ELF-1 (cell line): ENCODE measurements at regions not wholly inside any gene's neighbourhood (a gene's known extent, or its start where the extent isn't known, plus 50 kb on each side); places are given as distances from the start of the nearest gene placed in this dataset.
A peak's percentile ranks its signal among the peaks of the same experiment; 100 is the strongest.

ENCODE experiments used
- DNase-seq: peaks from one replicate; pipeline ENCODE4 v3.0.0-alpha.2; 2016; ENCODE audit warnings: low read depth, low spot score

- peak; percentile 75 for DNase-seq
These were observed 1860.7 kb upstream of the WWC1 start for GRCh38 chr5:166430491-166431319.

GRCh38 chr5:166431456-166431855 is 1860.0 kb upstream of the WWC1 start:
- DNase-seq, result peak; percentile 9

DNA sequence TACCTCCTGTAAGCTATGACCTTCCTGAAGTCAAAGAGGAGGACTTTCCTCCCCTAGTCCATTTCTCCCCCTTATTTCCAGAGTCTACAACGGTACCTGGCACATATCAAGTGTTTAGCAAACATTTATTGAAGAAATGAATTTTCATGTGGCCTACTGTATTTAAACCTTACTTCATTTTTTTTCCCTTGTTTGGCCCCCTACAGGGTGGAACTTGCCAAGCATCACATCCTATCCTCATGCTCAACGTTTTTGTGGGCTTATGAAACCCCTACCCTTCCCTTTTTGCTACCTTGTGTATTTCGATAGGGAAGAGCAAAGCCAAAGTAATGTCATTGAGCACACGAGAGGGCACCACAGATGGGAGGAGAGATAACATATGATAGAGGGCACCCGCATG is 1857.8 kb upstream of the WWC1 start:
- no peak for DNase-seq

DNA sequence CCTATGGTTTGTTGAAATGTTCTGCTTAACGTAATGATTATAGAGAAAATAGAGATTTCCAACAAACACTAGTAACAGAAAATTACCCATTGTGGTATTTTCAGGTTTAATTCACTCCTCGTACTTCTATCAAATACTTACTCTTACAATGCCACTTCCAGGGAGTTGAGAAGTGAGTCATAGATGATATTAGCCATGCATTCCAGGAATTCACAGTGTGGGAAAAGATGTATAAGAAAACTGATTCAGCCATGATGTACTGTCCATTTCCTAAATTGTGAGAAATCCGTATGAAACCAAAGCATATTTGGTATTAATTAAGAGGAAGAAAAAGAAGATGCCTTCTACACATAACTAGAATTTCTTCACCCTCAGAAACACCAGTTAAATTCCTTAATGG is 1854.6 kb upstream of the WWC1 start:
- DNase-seq, result no peak

DNA sequence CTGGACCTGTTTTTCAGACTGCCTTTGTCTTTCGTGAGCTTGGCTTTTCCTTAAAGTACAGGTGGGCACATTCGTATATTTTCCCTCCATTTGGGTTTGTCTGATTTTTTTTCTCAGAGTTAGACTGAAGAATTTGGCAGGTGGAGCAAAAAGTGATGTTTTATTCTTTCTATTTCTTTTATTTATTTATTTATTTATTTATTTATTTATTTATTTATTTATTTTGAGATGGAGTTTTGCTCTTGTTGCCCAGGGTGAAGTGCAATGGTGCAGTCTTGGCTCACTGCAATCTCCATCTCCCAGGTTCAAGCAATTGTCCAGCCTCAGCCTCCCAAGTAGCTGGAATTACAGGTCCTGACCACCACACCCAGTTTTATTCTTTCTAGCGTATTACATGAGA is 1805.1 kb upstream of the WWC1 start:
- no peak for DNase-seq

- DNase-seq, result peak; percentile 55
These were observed 1802.9 kb upstream of the WWC1 start for GRCh38 chr5:166488560-166488959.

- no peak for DNase-seq
These were observed 1798.4 kb upstream of the WWC1 start for GRCh38 chr5:166493040-166493439.

DNA sequence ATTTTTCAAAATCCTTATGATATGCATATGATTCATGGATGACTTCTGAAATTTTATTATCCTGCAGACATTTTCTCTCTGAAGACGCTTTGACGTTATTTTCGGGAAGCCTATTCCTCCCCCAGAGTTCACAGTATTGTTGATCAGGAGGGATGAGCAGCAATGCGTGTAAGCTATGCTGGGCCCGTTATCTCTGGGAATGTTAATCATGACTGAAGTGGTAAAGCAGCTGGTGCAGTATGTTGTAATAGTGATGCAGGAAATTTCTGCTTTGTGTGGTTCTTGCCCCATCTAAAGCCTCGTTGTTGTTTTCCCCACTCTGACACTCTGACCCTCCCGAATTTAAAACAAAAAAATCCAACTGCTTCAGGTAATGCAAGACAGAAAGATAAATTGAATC is 1797.8 kb upstream of the WWC1 start:
- DNase-seq, result peak; percentile 16

- DNase-seq, result peak; percentile 11
These were observed 1793.8 kb upstream of the WWC1 start for GRCh38 chr5:166497496-166498104.

DNA sequence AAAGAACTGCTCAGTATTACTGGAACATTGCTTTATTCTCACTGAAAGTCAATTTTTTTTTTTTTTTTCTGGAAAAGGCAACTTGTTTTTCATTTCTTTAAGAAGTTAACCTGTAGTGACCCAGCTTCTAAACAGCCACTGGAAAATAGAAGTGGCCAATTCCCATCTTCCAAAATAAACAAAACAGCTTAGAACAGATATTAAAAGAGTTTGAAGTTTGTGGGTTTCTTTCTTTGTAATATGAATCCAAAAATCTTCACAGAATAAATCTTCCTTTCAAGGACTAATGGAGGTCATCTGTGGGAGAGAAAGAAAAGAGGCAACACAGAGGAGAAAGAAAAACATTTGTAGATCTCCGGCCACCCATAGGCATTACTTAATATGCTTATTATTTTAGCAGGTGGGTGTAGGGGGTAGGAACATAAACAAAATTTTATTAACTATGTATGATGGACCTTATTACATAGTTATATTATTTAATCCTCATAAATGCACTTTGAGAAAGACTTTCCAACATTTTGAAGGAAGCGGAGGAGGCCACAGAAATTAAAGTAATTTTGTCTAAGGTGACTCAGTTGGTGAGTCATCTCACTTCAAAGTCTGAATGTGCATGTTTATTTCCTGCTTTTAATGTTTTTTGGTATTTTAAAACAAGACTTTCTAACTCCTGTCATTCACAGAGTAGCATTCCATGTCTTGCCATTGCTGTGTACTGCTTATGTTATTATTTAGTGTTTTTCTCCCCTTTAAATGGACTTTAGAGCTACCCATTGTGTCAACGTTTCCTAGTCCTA is 1791.8 kb upstream of the WWC1 start:
- no peak for DNase-seq

- no peak for DNase-seq
These were observed 1787.9 kb upstream of the WWC1 start for GRCh38 chr5:166503506-166503905.

DNA sequence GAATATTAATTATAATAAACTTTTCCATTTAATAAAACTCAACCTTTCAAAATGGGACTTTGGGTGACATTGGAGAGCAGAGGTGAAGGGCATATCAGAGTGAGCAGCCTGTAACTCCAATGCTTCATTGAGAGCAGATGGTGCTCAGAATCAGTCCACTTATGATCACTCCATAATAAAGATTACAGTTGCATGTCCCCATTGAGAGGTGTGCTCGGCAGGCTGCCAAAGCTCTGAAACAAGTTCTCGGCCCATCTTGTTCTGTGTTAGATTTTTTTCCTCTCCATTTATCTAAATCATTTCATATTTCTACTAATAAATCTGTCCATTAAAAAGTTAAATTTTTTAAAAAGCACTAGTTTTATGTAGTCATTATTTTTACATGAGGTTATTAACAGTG is 1786.4 kb upstream of the WWC1 start:
- DNase-seq, result no peak

DNA sequence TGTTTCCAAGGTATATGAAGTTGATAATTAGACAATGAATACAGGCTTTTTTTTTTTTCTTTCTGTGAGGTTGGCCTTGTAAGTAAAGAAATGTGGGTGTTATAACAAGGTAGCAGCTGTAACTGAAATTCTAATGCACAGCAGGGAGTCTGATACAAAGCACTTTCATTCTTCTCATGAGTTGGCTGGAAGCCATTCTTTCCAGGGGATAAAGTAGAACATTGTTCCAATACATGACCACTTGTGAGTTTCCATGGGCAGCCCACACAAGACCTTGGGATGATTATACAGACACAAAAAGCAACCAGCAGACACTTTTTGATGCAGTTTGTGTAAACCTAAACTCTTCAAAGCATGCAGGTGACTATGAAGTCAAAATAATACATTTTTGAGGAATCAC is 1785.9 kb upstream of the WWC1 start:
- DNase-seq, result no peak

DNA sequence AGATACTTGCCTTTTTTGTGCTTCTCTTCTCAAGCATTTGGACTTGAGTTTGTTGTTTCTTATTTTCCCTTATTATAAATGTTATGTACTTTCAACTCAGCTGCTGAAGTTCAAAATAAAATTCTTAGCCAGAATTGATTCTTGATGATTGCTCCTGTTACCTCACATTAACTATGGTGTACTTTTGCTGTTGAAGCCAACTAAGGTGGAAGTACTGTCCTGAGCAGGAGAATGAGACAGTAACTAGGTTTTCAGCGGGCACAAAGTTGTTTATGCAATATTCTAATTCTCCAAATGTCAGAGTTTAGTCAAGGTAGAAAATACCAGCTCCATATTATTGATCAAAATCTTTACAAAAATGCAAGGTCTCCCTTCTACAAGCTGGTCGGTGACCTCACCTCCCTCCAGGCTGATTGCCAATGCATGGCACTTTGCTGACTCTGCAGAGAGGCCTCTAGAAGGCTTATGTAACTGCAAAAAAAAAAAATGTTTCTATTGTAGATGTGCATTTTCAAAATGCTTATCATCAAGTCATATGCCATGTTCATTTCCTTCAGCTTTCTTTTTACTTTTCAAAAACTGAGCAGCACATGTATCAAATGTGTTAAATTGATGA is 1783.5 kb upstream of the WWC1 start:
- no peak for DNase-seq

DNA sequence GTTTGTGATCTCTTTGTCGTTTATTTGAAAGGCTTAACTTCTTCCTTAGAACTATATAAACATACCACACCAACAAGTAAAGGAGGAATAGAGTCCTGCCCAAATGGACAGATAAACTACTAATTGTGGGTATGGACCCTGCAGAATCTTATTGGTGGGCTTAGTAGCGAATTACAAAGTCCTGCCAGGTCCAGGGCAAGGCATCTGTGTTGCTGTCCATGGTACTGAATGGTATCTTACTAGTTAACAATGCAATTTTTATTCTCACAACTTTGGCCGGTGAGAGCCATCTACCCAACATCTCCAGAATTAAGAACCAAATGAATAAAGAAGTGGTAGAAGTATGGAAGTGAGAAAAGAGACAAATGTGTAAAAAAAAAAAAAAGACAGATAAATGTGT is 1782.4 kb upstream of the WWC1 start:
- DNase-seq, result peak; percentile 24

- DNase-seq, result no peak
These were observed 1773.5 kb upstream of the WWC1 start for GRCh38 chr5:166517976-166518375.

DNA sequence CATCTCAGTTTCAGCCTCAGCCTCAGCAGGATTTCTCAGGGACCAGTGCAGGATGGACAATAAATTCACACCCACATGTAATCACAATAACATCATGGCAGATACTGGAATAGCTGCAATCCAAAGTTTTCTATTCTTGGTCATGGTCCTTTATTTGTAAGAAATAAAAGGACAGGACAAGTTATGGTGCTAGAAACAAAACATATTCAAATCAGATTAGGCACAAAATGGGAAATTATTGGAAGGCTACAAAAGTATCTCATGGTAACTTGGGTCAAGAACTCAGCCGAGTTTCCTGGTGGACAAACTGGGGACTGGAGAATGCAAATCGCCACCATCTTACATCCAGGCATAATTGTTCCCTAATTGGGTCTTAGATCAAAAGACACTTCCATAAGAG is 1768.2 kb upstream of the WWC1 start:
- DNase-seq, result no peak

DNA sequence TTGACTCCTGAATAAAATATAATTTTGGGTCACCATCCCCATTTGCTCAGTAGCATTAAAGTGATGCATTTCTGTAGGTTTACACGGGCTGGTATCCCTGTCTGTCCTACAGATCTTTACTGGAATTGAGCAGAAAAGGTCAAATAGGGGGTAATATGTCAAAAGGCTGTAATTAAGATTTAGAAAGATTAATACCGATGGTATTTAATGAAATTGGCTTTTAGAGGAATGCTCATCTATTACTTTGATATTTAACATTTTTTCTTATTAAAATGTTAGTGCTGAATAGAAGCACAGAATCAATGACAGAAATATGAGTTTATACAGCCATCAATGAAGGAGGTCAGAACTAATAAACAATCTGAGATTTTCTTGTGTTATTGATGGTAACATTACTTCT is 1762.2 kb upstream of the WWC1 start:
- DNase-seq, result no peak

- no peak for DNase-seq
These were observed 1758.8 kb upstream of the WWC1 start for GRCh38 chr5:166532456-166533220.

DNA sequence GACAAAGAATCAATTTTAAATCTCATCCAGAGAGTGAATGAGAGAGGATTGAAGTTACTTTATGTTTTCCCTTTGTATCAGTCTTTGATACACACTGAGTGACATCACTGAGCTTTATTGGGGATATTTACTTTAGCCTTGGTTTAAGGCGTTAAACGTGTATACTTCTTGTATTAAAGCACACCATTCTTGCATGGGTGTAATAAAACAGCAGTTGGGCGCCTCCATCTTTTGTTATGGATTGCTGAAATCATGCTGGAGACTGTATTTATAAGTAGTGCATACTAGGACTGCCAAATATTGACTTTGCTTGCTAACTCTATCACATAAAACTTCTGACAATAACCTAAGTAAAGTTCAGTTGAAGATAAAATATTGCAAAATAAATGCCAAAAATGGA is 1755.8 kb upstream of the WWC1 start:
- no peak for DNase-seq

GRCh38 chr5:166540156-166540555 is 1751.3 kb upstream of the WWC1 start:
- no peak for DNase-seq
